Liver (tissue), 3 donors: ENCODE measurements at regions not wholly inside any gene's neighbourhood (a gene's known extent, or its start where the extent isn't known, plus 50 kb on each side); places are given as distances from the start of the nearest gene placed in this dataset.

Experiments used
- ATF3 ChIP-seq: IDR thresholded peaks from 2 replicates; pipeline ENCODE4 v1.6.1; 2016; ENCODE audit warnings: antibody characterized with exemption
- CTCF ChIP-seq: fragments of 150-350 bp; IDR thresholded peaks from 2 replicates; pipeline ENCODE4 v1.5.1; 2017; ENCODE audit warnings: improper control_type of control experiment, low read depth, low read length; ENCODE audit not compliant: missing input control
- JUND ChIP-seq, 2 donors: IDR thresholded peaks; 2 replicates each; pipeline ENCODE4 v1.6.1; 2016; ENCODE audit warnings: antibody characterized with exemption in 2 of 2
- MAX ChIP-seq: IDR thresholded peaks from 2 replicates; pipeline ENCODE4 v1.6.1; 2016; ENCODE audit warnings: antibody characterized with exemption
- RAD21 ChIP-seq, 2 donors: IDR thresholded peaks; 2 replicates each; pipeline ENCODE4 v1.6.1; 2016; ENCODE audit warnings: antibody characterized with exemption in 2 of 2, mild to moderate bottlenecking in 2 of 2
- SP1 ChIP-seq: IDR thresholded peaks from 2 replicates; pipeline ENCODE4 v1.6.1; 2018; ENCODE audit warnings: antibody characterized with exemption, mild to moderate bottlenecking
- ZBTB33 ChIP-seq: IDR thresholded peaks from 2 replicates; pipeline ENCODE4 v1.6.1; 2016; ENCODE audit warnings: antibody characterized with exemption
- donor health status: healthy.
- donor health status: healthy.

- no peak for TF ChIP-seq CTCF
- no peak for TF ChIP-seq JUND (IDR thresholded peaks at IDR 0.05)
- TF ChIP-seq MAX = no peak
- no peak for TF ChIP-seq SP1
- no peak for TF ChIP-seq ATF3
- no peak for TF ChIP-seq ZBTB33
- TF ChIP-seq RAD21 (IDR thresholded peaks at IDR 0.05) = no peak
Measured at GRCh38 chr15:96402403-96402802, 71.9 kb downstream of the NR2F2 start.
